ENCODE measurements at regions not wholly inside any gene's neighbourhood (a gene's known extent, or its start where the extent isn't known, plus 50 kb on each side); places are given as distances from the start of the nearest gene placed in this dataset.

GRCh38 chr9:99505936-99506335, 283.9 kb downstream of the SEC61B start:
- TF ChIP-seq POLR2A (IDR thresholded peaks at IDR 0.05; ENCODE audit: low read depth, low read length) (no peak), POLR2AphosphoS5 (IDR thresholded peaks at IDR 0.05; ENCODE audit: low read depth, low read length) (no peak), TAF1 (IDR thresholded peaks at IDR 0.05; ENCODE audit: borderline replicate concordance, low read depth, low read length) (no peak)
